ENCODE measurements at regions not wholly inside any gene's neighbourhood (a gene's known extent, or its start where the extent isn't known, plus 50 kb on each side); places are given as distances from the start of the nearest gene placed in this dataset.

DNA sequence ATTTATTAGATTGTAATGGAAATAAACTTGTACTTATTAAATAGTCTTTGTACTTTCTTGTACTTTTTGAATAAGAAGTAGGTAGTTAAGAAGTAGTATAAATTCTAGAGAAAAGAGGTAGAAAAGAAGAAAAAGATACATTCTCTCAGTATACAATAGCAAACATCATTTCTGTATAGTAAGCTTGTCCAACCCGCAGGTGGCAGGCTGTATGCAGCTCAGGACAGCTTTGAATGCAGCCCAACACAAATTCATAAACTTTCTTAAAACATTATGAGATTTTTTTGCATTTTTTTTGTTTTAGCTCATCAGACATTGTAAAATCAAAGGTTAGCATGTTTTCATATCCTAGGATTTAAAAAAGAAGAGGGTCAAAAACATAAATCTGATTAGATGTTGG, 441.6 kb downstream of the DTHD1 start:
- no peaks in the 10 kb centered on the region for H3K27me3 ChIP-seq
- DNase-seq: no peak
- H3K27ac ChIP-seq: no peak overlapping the region
- WGBS, 5 donors: 63 to 87% (median 66%) methylated on average over 1 of the region's 1 CpG
- no peaks in the 10 kb centered on the region for H3K4me1 ChIP-seq
- H3K4me3 ChIP-seq: no peak overlapping the region
- intact Hi-C loops (cut with DNase I; ENCODE audit: low total_unique reads): no loop called here
- no peak for TF ChIP-seq EP300 (IDR thresholded peaks at IDR 0.05)
- TF ChIP-seq POLR2AphosphoS5 (IDR thresholded peaks at IDR 0.05): no peak
- TF ChIP-seq, protein P1, sequence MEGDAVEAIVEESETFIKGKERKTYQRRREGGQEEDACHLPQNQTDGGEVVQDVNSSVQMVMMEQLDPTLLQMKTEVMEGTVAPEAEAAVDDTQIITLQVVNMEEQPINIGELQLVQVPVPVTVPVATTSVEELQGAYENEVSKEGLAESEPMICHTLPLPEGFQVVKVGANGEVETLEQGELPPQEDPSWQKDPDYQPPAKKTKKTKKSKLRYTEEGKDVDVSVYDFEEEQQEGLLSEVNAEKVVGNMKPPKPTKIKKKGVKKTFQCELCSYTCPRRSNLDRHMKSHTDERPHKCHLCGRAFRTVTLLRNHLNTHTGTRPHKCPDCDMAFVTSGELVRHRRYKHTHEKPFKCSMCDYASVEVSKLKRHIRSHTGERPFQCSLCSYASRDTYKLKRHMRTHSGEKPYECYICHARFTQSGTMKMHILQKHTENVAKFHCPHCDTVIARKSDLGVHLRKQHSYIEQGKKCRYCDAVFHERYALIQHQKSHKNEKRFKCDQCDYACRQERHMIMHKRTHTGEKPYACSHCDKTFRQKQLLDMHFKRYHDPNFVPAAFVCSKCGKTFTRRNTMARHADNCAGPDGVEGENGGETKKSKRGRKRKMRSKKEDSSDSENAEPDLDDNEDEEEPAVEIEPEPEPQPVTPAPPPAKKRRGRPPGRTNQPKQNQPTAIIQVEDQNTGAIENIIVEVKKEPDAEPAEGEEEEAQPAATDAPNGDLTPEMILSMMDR (IDR thresholded peaks at IDR 0.05): no peak
- no peak for TF ChIP-seq POLR2A (IDR thresholded peaks at IDR 0.05)
- no peaks in the 10 kb centered on the region for H3K36me3 ChIP-seq
- no peaks in the 10 kb centered on the region for H3K9me3 ChIP-seq

- TF ChIP-seq, protein P1 (IDR thresholded peaks at IDR 0.05): no peak
- TF ChIP-seq EP300 (IDR thresholded peaks at IDR 0.05): no peak
- no peak for TF ChIP-seq POLR2A (IDR thresholded peaks at IDR 0.05)
- TF ChIP-seq POLR2AphosphoS5 (IDR thresholded peaks at IDR 0.05): no peak
- H3K27me3 ChIP-seq: no peaks in the 10 kb centered on the region
- intact Hi-C loops (cut with DNase I; ENCODE audit: low total_unique reads): no loop called here
- no peaks in the 10 kb centered on the region for H3K9me3 ChIP-seq
- no peak overlapping the region for H3K27ac ChIP-seq
- no peaks in the 10 kb centered on the region for H3K4me1 ChIP-seq
- H3K36me3 ChIP-seq: no peaks in the 10 kb centered on the region
- H3K4me3 ChIP-seq: no peak overlapping the region
- WGBS, 5 donors: 84 to 97% (median 96%) methylated on average over 1 of the region's 1 CpG
- DNase-seq: no peak
These were observed 452.9 kb downstream of the DTHD1 start for GRCh38 chr4:36734334-36734733.

- intact Hi-C loops (cut with DNase I; ENCODE audit: low total_unique reads): no loop called here
- Histone ChIP-seq H3K4me3 (no peak overlapping the region), H3K4me1 (no peaks in the 10 kb centered on the region), H3K27ac (no peak overlapping the region), H3K27me3 (no peaks in the 10 kb centered on the region), H3K9me3 (no peaks in the 10 kb centered on the region), H3K36me3 (no peaks in the 10 kb centered on the region)
- DNase-seq: no peak
- WGBS, 5 donors: 63 to 84% (median 74%) methylated on average over 2 of the region's 2 CpGs
- TF ChIP-seq EP300 (IDR thresholded peaks at IDR 0.05) (no peak), POLR2AphosphoS5 (IDR thresholded peaks at IDR 0.05) (no peak), POLR2A (IDR thresholded peaks at IDR 0.05) (no peak)
- TF ChIP-seq, protein P1 (IDR thresholded peaks at IDR 0.05): no peak
These were observed 456.3 kb downstream of the DTHD1 start for GRCh38 chr4:36737691-36738090.

- Histone ChIP-seq H3K27me3 (no peaks in the 10 kb centered on the region), H3K27ac (no peak overlapping the region), H3K36me3 (no peaks in the 10 kb centered on the region), H3K4me1 (no peaks in the 10 kb centered on the region), H3K9me3 (no peaks in the 10 kb centered on the region), H3K4me3 (no peak overlapping the region)
- peak in 1 of 2 donors; percentile 12 for DNase-seq
- TF ChIP-seq, protein P1 (IDR thresholded peaks at IDR 0.05): no peak
- no peak for TF ChIP-seq EP300 (IDR thresholded peaks at IDR 0.05)
- no peak for TF ChIP-seq POLR2AphosphoS5 (IDR thresholded peaks at IDR 0.05)
- no peak for TF ChIP-seq POLR2A (IDR thresholded peaks at IDR 0.05)
- 39 to 51% (median 46%) methylated on average over 6 of the region's 6 CpGs for WGBS, 5 donors
- intact Hi-C loops (cut with DNase I; ENCODE audit: low total_unique reads): no loop called here
These were observed 459.4 kb downstream of the DTHD1 start for GRCh38 chr4:36740796-36741310.

Data from stomach (tissue), 8 donors.